Prostate gland (tissue), 2 donors: ENCODE measurements at regions not wholly inside any gene's neighbourhood (a gene's known extent, or its start where the extent isn't known, plus 50 kb on each side); places are given as distances from the start of the nearest gene placed in this dataset.

Experiments
- CTCF ChIP-seq, 4 experiments: fragments of 200-600 bp in 2 of 4; fragments of 450-650 bp in 2 of 4; sonication (generic) in 2 of 4; IDR thresholded peaks; 1 replicate in 3 of 4; 2 replicates in 1 of 4; pipeline ENCODE4 v1.5.1; 2016 to 2019; ENCODE audit warnings: antibody characterized with exemption in 4 of 4, mild to moderate bottlenecking in 2 of 4, moderate library complexity in 2 of 4
- POLR2A ChIP-seq: fragments of 450-650 bp; IDR thresholded peaks from one replicate; pipeline ENCODE4 v1.6.1; 2016; ENCODE audit warnings: antibody characterized with exemption, mild to moderate bottlenecking

- TF ChIP-seq POLR2A (no peak), CTCF (IDR thresholded peaks at IDR 0.05) (no peak)
Measured at GRCh38 chrX:45497290-45497689, 296.6 kb upstream of the DIPK2B start.
